SK-N-SH (cell line): ENCODE measurements at regions not wholly inside any gene's neighbourhood (a gene's known extent, or its start where the extent isn't known, plus 50 kb on each side); places are given as distances from the start of the nearest gene placed in this dataset.

ENCODE experiments used
- CTCF ChIA-PET: fragments of 300-600, 350-600 bp; formaldehyde crosslinking; extraction: SDS; loops from one replicate; lab custom pipeline; 2021; lab: Yijun Ruan, JAX
- POLR2A ChIA-PET: fragments of 350-600 bp; sonication (Branson Sonifier 250); formaldehyde crosslinking; extraction: SDS; loops from one replicate; lab custom pipeline; 2020; ENCODE audit warnings: antibody characterized with exemption, inconsistent platforms; lab: Yijun Ruan, JAX
- DNase-seq: peaks from one replicate; pipeline ENCODE4 v3.0.0; 2012
- H2AFZ ChIP-seq: fragments of 200-600 bp; sonication (generic); 2 replicates; pipeline ENCODE4 v1.8.1; 2016; ENCODE audit warnings: antibody characterized with exemption, mild to moderate bottlenecking, low read depth
- H3F3A ChIP-seq: fragments of 200-600 bp; sonication (generic); replicated peaks from 2 replicates; pipeline ENCODE3; 2016; ENCODE audit warnings: antibody characterized with exemption, mild to moderate bottlenecking; ENCODE audit not compliant: insufficient read depth
- H3K27ac ChIP-seq, 2 experiments: fragments of 200-500 bp in 1 of 2; fragments of 200-600 bp in 1 of 2; sonication (Bioruptor generic) in 1 of 2; sonication (generic), shearing (Covaris generic) in 1 of 2; 2 replicates each; pipeline versions ENCODE4 v1.5.1 to v1.6.1; 2014 to 2016; ENCODE audit warnings: low read depth in 2 of 2, inconsistent platforms in 1 of 2, low read length in 1 of 2, mild to moderate bottlenecking in 1 of 2, mixed read lengths in 1 of 2
- H3K27me3 ChIP-seq: fragments of 200-600 bp; sonication (generic), shearing (Covaris generic); 2 replicates; pipeline ENCODE4 v1.6.1; 2016; ENCODE audit warnings: mixed run types; ENCODE audit not compliant: insufficient read depth
- H3K36me3 ChIP-seq, 2 experiments: fragments of 200-500 bp in 1 of 2; fragments of 200-600 bp in 1 of 2; sonication (Bioruptor generic) in 1 of 2; sonication (generic) in 1 of 2; replicated peaks in 1 of 2; 2 replicates each; pipeline versions ENCODE3 to v1.5.1; 2014 to 2016; ENCODE audit warnings: low read length in 1 of 2, mild to moderate bottlenecking in 1 of 2; ENCODE audit not compliant: insufficient read depth in 2 of 2, control insufficient read depth in 1 of 2
- H3K4me1 ChIP-seq, 2 experiments: fragments of 200-500 bp in 1 of 2; fragments of 200-600 bp in 1 of 2; sonication (Bioruptor generic) in 1 of 2; sonication (generic), shearing (Covaris generic) in 1 of 2; 2 replicates each; pipeline versions ENCODE4 v1.5.1 to v1.6.1; 2014 to 2016; ENCODE audit warnings: low read depth in 1 of 2, low read length in 1 of 2, mixed run types in 1 of 2; ENCODE audit not compliant: insufficient read depth in 2 of 2, control insufficient read depth in 1 of 2
- H3K4me2 ChIP-seq: fragments of 200-600 bp; sonication (generic), shearing (Covaris generic); 2 replicates; pipeline ENCODE4 v1.6.1; 2017; ENCODE audit warnings: mixed run types
- H3K4me3 ChIP-seq, 2 experiments: fragments of 200-500 bp in 1 of 2; fragments of 200-600 bp in 1 of 2; sonication (Bioruptor generic) in 1 of 2; sonication (generic), shearing (Covaris generic) in 1 of 2; 2 replicates each; pipeline versions ENCODE4 v1.5.1 to v1.8.1; 2014 to 2016; ENCODE audit warnings: low read depth in 2 of 2, inconsistent platforms in 1 of 2, low read length in 1 of 2, mild to moderate bottlenecking in 1 of 2, mixed read lengths in 1 of 2, moderate library complexity in 1 of 2
- H3K79me2 ChIP-seq: fragments of 200-600 bp; sonication (generic); 2 replicates; pipeline ENCODE4 v1.8.1; 2017; ENCODE audit warnings: mild to moderate bottlenecking; ENCODE audit not compliant: insufficient read depth
- H3K9ac ChIP-seq: fragments of 200-600 bp; sonication (generic); 2 replicates; pipeline ENCODE4 v1.6.1; 2017; ENCODE audit warnings: mixed run types
- H3K9me2 ChIP-seq: fragments of 200-600 bp; sonication (generic); 2 replicates; pipeline ENCODE4 v1.6.1; 2017; ENCODE audit warnings: mixed run types
- H3K9me3 ChIP-seq: fragments of 200-600 bp; sonication (generic); 2 replicates; pipeline ENCODE4 v1.6.1; 2017; ENCODE audit warnings: mixed run types, mild to moderate bottlenecking, moderate library complexity
- H4K20me1 ChIP-seq: fragments of 200-600 bp; sonication (generic); 2 replicates; pipeline ENCODE4 v1.6.1; 2017; ENCODE audit warnings: mild to moderate bottlenecking, mixed run types; ENCODE audit not compliant: insufficient read depth
- CTCF ChIP-seq: fragments of 200-600 bp; sonication (generic); IDR thresholded peaks from 2 replicates; pipeline ENCODE4 v1.6.1; 2017; ENCODE audit warnings: antibody characterized with exemption, mild to moderate bottlenecking, moderate library complexity
- EZH2phosphoT487 ChIP-seq: fragments of 200-600 bp; sonication (generic); IDR thresholded peaks from 2 replicates; pipeline ENCODE4 v1.6.1; 2017; ENCODE audit warnings: low read depth, mixed run types, mild to moderate bottlenecking, antibody characterized with exemption, moderate library complexity, borderline replicate concordance
- FOSL2 ChIP-seq: IDR thresholded peaks from 2 replicates; pipeline ENCODE4 v1.4.0; 2012; ENCODE audit warnings: low read depth, mild to moderate bottlenecking, moderate library complexity, borderline replicate concordance
- FOXM1 ChIP-seq: IDR thresholded peaks from 2 replicates; pipeline ENCODE4 v1.4.0; 2012; ENCODE audit warnings: low read depth, mild to moderate bottlenecking
- GATA2 ChIP-seq: sonication (generic); formaldehyde crosslinking; IDR thresholded peaks from 2 replicates; pipeline ENCODE4 v1.5.0; 2020; ENCODE audit warnings: mild to moderate bottlenecking, missing genetic modification reagents
- JUND ChIP-seq: IDR thresholded peaks from 2 replicates; pipeline ENCODE4 v1.4.0; 2012
- MEF2A ChIP-seq: IDR thresholded peaks from 2 replicates; pipeline ENCODE4 v1.4.0; 2012; ENCODE audit warnings: low read depth, borderline replicate concordance
- MXI1 ChIP-seq: IDR thresholded peaks from 2 replicates; pipeline ENCODE4 v1.6.1; 2012; ENCODE audit warnings: mild to moderate bottlenecking, low read depth, low read length, improper control_type of control experiment
- NRF1 ChIP-seq: IDR thresholded peaks from 2 replicates; pipeline ENCODE4 v1.6.1; 2012; ENCODE audit warnings: low read depth, mild to moderate bottlenecking, low read length
- PBX3 ChIP-seq: IDR thresholded peaks from 2 replicates; pipeline ENCODE4; 2012
- POLR2AphosphoS5 ChIP-seq: IDR thresholded peaks from 2 replicates; pipeline ENCODE4 v1.6.1; 2012; ENCODE audit warnings: low read depth, low read length
- RXRA ChIP-seq: IDR thresholded peaks from 2 replicates; pipeline ENCODE4 v1.4.0; 2012; ENCODE audit warnings: low read depth, mild to moderate bottlenecking, borderline replicate concordance
- TAF1 ChIP-seq: IDR thresholded peaks from 2 replicates; pipeline ENCODE4 v1.6.1; 2012; ENCODE audit warnings: low read depth, mild to moderate bottlenecking, low read length, moderate library complexity, borderline replicate concordance
- TCF12 ChIP-seq: IDR thresholded peaks from 2 replicates; pipeline ENCODE4 v1.4.0; 2012
- TEAD4 ChIP-seq: IDR thresholded peaks from 2 replicates; pipeline ENCODE4 v1.4.0; 2012; ENCODE audit warnings: mild to moderate bottlenecking, borderline replicate concordance; ENCODE audit not compliant: insufficient read depth
- YY1 ChIP-seq: IDR thresholded peaks from 2 replicates; pipeline ENCODE4 v1.4.0; 2012; ENCODE audit warnings: low read depth, mild to moderate bottlenecking
- ZBTB33 ChIP-seq: IDR thresholded peaks from 2 replicates; pipeline ENCODE4 v1.4.0; 2012; ENCODE audit warnings: low read depth, borderline replicate concordance
- WGBS: methylation state at CpG from one replicate; pipeline ENCODE4 v1.1.6; 2017; ENCODE audit warnings: low lambda C conversion rate; 5-methylcytosine and 5-hydroxymethylcytosine counted together
- TF ChIP-seq, protein P1 (sequence below): IDR thresholded peaks from 2 replicates; pipeline ENCODE4 v1.4.0; 2012; ENCODE audit warnings: low read depth

- CTCF ChIA-PET = no interaction called here
- no peaks in the 10 kb centered on the region for H4K20me1 ChIP-seq
- TF ChIP-seq EZH2phosphoT487 (no peak), CTCF (no peak), PBX3 (0 out of 2 replicates have a peak, but pooled peaks have one; percentile 39), JUND (peak; percentile 19; the same call in 1 of the 2 replicates), MXI1 (no peak), TEAD4 (no peak), YY1 (no peak), FOSL2 (peak; percentile 25; the same call in 1 of the 2 replicates), MEF2A (no peak), TCF12 (peak; percentile 53; the same call in 1 of the 2 replicates), RXRA (no peak)
- TF ChIP-seq, protein P1, sequence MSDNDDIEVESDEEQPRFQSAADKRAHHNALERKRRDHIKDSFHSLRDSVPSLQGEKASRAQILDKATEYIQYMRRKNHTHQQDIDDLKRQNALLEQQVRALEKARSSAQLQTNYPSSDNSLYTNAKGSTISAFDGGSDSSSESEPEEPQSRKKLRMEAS = no peak
- TF ChIP-seq, all 33 proteins: peak for 4
- H3K9me2 ChIP-seq = no peaks in the 10 kb centered on the region
- 46% methylated on average over 7 of the region's 7 CpGs for WGBS
- H2AFZ ChIP-seq = peak overlapping the region; percentile 85
- no peaks in the 10 kb centered on the region for H3F3A ChIP-seq
- H3K36me3 ChIP-seq = no peaks in the 10 kb centered on the region
- no peak for DNase-seq
- POLR2A ChIA-PET = no interaction called here
- H3K79me2 ChIP-seq = no peaks in the 10 kb centered on the region
- peak overlapping the region; percentile 28; the same call in 1 of the 2 replicates for H3K9ac ChIP-seq
- no peaks in the 10 kb centered on the region for H3K9me3 ChIP-seq
- peaks cover 0 to 27% of the 10 kb centered on the region in 2 experiments; a peak in 2 of 4 replicates for H3K4me1 ChIP-seq
- H3K27me3 ChIP-seq = no peaks in the 10 kb centered on the region
- H3K4me3 ChIP-seq = no peak overlapping the region
- H3K27ac ChIP-seq = peak overlapping the region in 1 of 2 experiments; percentile 56; a peak in 2 of 4 replicates
- H3K4me2 ChIP-seq = no peak overlapping the region
Measured at GRCh38 chr1:87644579-87645190, 316.0 kb downstream of the LMO4 start.

GRCh38 chr1:87647430-87648177 is 318.9 kb downstream of the LMO4 start:
- Histone ChIP-seq H3K4me3 (no peak overlapping the region), H3K27me3 (no peaks in the 10 kb centered on the region), H3K79me2 (no peaks in the 10 kb centered on the region), H3K4me2 (no peak overlapping the region), H2AFZ (no peak overlapping the region; the same call in 1 of the 2 replicates), H3K9ac (no peak overlapping the region), H4K20me1 (no peaks in the 10 kb centered on the region), H3K4me1 (peaks cover 0 to 22% of the 10 kb centered on the region in 2 experiments; a peak in 2 of 4 replicates), H3F3A (no peaks in the 10 kb centered on the region), H3K9me2 (no peaks in the 10 kb centered on the region), H3K27ac (no peak overlapping the region), H3K9me3 (no peaks in the 10 kb centered on the region), H3K36me3 (no peaks in the 10 kb centered on the region)
- 86% methylated on average over 6 of the region's 6 CpGs for WGBS
- DNase-seq = no peak
- POLR2A ChIA-PET = no interaction called here
- CTCF ChIA-PET = no interaction called here
- TF ChIP-seq GATA2 (CRISPR knock-in tag) (no peak), TEAD4 (no peak), TAF1 (no peak), POLR2AphosphoS5 (no peak), FOXM1 (no peak), ZBTB33 (no peak), NRF1 (no peak), CTCF (no peak)
